KOPT-K1 (cell line): ENCODE measurements at regions not wholly inside any gene's neighbourhood (a gene's known extent, or its start where the extent isn't known, plus 50 kb on each side); places are given as distances from the start of the nearest gene placed in this dataset.

Source experiments
- H3K27ac ChIP-seq: fragments of 200-600 bp; sonication (generic); 2 replicates; pipeline ENCODE4 v1.5.1; 2016; ENCODE audit warnings: antibody characterized with exemption, mild to moderate bottlenecking, low read depth, low read length; ENCODE audit not compliant: poor library complexity, severe bottlenecking
- H3K36me3 ChIP-seq: fragments of 200-600 bp; sonication (generic); 2 replicates; pipeline ENCODE4 v1.5.1; 2017; ENCODE audit warnings: antibody characterized with exemption, mild to moderate bottlenecking, low read length, moderate library complexity; ENCODE audit not compliant: insufficient read depth
- H3K9me3 ChIP-seq: fragments of 200-600 bp; sonication (generic); 2 replicates; pipeline ENCODE4 v1.5.1; 2017; ENCODE audit warnings: antibody characterized with exemption, low read length, mild to moderate bottlenecking; ENCODE audit not compliant: insufficient read depth, poor library complexity, severe bottlenecking

GRCh38 chr13:38180670-38181069 is 169.0 kb upstream of the UFM1 start:
- H3K27ac ChIP-seq: peak overlapping the region; percentile 13
- no peaks in the 10 kb centered on the region for H3K36me3 ChIP-seq
- no peaks in the 10 kb centered on the region for H3K9me3 ChIP-seq

- Histone ChIP-seq H3K9me3 (no peaks in the 10 kb centered on the region), H3K36me3 (no peaks in the 10 kb centered on the region), H3K27ac (no peak overlapping the region)
Measured at GRCh38 chr13:38180126-38180525, 169.5 kb upstream of the UFM1 start.

- Histone ChIP-seq H3K27ac (no peak overlapping the region), H3K9me3 (no peaks in the 10 kb centered on the region), H3K36me3 (no peaks in the 10 kb centered on the region)
Measured at GRCh38 chr13:38176664-38177063, 173.0 kb upstream of the UFM1 start.

- H3K36me3 ChIP-seq: no peaks in the 10 kb centered on the region
- no peaks in the 10 kb centered on the region for H3K9me3 ChIP-seq
- no peak overlapping the region for H3K27ac ChIP-seq
Measured at GRCh38 chr13:38173403-38173802, 176.2 kb upstream of the UFM1 start.

- no peaks in the 10 kb centered on the region for H3K36me3 ChIP-seq
Measured at GRCh38 chr13:38167164-38167822, 182.4 kb upstream of the UFM1 start.

GRCh38 chr13:38166116-38166515 is 183.5 kb upstream of the UFM1 start:
- Histone ChIP-seq H3K27ac (no peak overlapping the region), H3K9me3 (no peaks in the 10 kb centered on the region), H3K36me3 (no peaks in the 10 kb centered on the region)

More at GRCh38 chr13:38167164-38167822, 182.4 kb upstream of the UFM1 start:
- Histone ChIP-seq H3K27ac (no peak overlapping the region), H3K9me3 (no peaks in the 10 kb centered on the region)

- no peaks in the 10 kb centered on the region for H3K36me3 ChIP-seq
- no peak overlapping the region for H3K27ac ChIP-seq
- no peaks in the 10 kb centered on the region for H3K9me3 ChIP-seq
Measured at GRCh38 chr13:38160131-38160530, 189.5 kb upstream of the UFM1 start.

- no peaks in the 10 kb centered on the region for H3K36me3 ChIP-seq
- H3K27ac ChIP-seq: no peak overlapping the region
- H3K9me3 ChIP-seq: no peaks in the 10 kb centered on the region
Measured at GRCh38 chr13:38159710-38160109, 189.9 kb upstream of the UFM1 start.

- Histone ChIP-seq H3K9me3 (no peaks in the 10 kb centered on the region), H3K36me3 (no peaks in the 10 kb centered on the region), H3K27ac (no peak overlapping the region)
Measured at GRCh38 chr13:38147050-38147449, 202.6 kb upstream of the UFM1 start.

GRCh38 chr13:38141792-38142191 is 207.9 kb upstream of the UFM1 start:
- H3K27ac ChIP-seq: no peak overlapping the region
- no peaks in the 10 kb centered on the region for H3K36me3 ChIP-seq
- H3K9me3 ChIP-seq: no peaks in the 10 kb centered on the region

- Histone ChIP-seq H3K36me3 (no peaks in the 10 kb centered on the region), H3K27ac (no peak overlapping the region)
Measured at GRCh38 chr13:38135592-38135991, 214.1 kb upstream of the UFM1 start.

GRCh38 chr13:38121267-38121666 is 228.4 kb upstream of the UFM1 start:
- Histone ChIP-seq H3K27ac (no peak overlapping the region), H3K36me3 (no peaks in the 10 kb centered on the region), H3K9me3 (no peaks in the 10 kb centered on the region)

More at GRCh38 chr13:38135592-38135991, 214.1 kb upstream of the UFM1 start:
- H3K9me3 ChIP-seq: no peaks in the 10 kb centered on the region

GRCh38 chr13:38103851-38104250 is 234.3 kb upstream of the TRPC4 start:
- Histone ChIP-seq H3K36me3 (no peaks in the 10 kb centered on the region), H3K9me3 (no peaks in the 10 kb centered on the region), H3K27ac (no peak overlapping the region)

- H3K36me3 ChIP-seq: no peaks in the 10 kb centered on the region
- H3K27ac ChIP-seq: no peak overlapping the region
- no peaks in the 10 kb centered on the region for H3K9me3 ChIP-seq
Measured at GRCh38 chr13:38099751-38100150, 230.2 kb upstream of the TRPC4 start.

GRCh38 chr13:38093425-38093824 is 223.9 kb upstream of the TRPC4 start:
- Histone ChIP-seq H3K9me3 (no peaks in the 10 kb centered on the region), H3K27ac (no peak overlapping the region), H3K36me3 (no peaks in the 10 kb centered on the region)

- Histone ChIP-seq H3K27ac (no peak overlapping the region), H3K36me3 (no peaks in the 10 kb centered on the region)
Measured at GRCh38 chr13:38090913-38091312, 221.3 kb upstream of the TRPC4 start.

More at GRCh38 chr13:38090913-38091312, 221.3 kb upstream of the TRPC4 start:
- peaks cover 16% of the 10 kb centered on the region for H3K9me3 ChIP-seq
